ENCODE measurements at regions not wholly inside any gene's neighbourhood (a gene's known extent, or its start where the extent isn't known, plus 50 kb on each side); places are given as distances from the start of the nearest gene placed in this dataset.

DNA sequence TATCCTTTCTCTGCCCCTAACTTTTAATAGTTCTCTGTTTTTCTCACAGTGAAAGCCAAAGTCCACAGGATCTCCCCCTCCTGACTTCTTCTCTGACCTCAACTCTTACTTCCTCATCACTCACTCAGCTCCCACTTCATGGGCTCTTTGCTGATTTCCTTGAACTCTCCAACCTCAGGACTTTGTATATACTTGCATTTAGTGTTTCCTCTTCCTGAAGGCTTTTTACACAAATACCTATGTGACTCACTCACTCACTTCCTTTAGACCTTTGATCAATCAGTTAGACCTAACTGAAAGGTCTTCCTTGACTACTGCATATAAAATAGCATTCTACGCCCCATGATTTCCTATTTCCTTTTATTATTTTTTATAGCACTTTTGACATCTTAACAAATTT is 233.1 kb upstream of the MEX3C start (continued):
- TF ChIP-seq SAP30 (IDR thresholded peaks at IDR 0.05; ENCODE audit: insufficient read depth, insufficient replicate concordance, low read length) (no peak), CBX5 (IDR thresholded peaks at IDR 0.05; ENCODE audit: low read depth, low read length) (no peak), JUN (IDR thresholded peaks at IDR 0.05; ENCODE audit: low read depth, low read length) (no peak), MAFK (IDR thresholded peaks at IDR 0.05; ENCODE audit: low read depth, low read length) (no peak), CTBP2 (IDR thresholded peaks at IDR 0.05; ENCODE audit: borderline replicate concordance, insufficient read depth, insufficient read length, low read length) (no peak)
- TF ChIP-seq, protein P1, sequence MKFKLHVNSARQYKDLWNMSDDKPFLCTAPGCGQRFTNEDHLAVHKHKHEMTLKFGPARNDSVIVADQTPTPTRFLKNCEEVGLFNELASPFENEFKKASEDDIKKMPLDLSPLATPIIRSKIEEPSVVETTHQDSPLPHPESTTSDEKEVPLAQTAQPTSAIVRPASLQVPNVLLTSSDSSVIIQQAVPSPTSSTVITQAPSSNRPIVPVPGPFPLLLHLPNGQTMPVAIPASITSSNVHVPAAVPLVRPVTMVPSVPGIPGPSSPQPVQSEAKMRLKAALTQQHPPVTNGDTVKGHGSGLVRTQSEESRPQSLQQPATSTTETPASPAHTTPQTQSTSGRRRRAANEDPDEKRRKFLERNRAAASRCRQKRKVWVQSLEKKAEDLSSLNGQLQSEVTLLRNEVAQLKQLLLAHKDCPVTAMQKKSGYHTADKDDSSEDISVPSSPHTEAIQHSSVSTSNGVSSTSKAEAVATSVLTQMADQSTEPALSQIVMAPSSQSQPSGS (IDR thresholded peaks at IDR 0.05; ENCODE audit: low read length) = no peak
